ENCODE measurements at regions not wholly inside any gene's neighbourhood (a gene's known extent, or its start where the extent isn't known, plus 50 kb on each side); places are given as distances from the start of the nearest gene placed in this dataset.

DNA sequence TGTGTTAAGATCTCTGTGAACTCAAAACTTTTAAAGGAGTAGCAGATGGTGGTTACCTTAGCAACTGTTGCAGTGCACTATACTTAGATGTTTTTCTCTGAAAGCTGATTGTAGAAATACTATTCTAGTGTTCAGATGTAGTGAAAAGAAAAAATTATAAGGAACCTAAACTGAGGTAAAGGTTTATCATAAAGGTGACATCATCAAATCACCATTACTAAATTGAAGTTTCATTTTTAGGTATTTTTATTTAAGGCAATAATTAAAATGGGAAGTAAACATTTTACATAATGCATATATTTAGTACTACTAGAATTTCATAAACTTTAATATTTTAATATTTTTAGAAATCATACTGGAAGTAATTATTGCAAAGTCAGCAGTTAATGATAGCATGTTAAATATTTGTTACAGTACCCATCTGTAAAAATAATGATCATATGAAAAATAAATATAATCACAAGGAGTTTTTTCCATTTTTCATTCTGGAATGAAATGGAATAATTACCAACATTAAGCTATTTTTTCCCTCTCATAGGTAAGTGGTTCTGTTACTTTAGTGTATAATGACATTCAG is 141.1 kb upstream of the NAV3 start:
- no peak for DNase-seq (ENCODE audit: low read depth)
- no peak overlapping the region for H3K4me3 ChIP-seq (ENCODE audit: low read depth, low read length)
- TF ChIP-seq POLR2A (IDR thresholded peaks at IDR 0.05; ENCODE audit: extremely low read depth, insufficient read length): no peak
- TF ChIP-seq, protein P1, sequence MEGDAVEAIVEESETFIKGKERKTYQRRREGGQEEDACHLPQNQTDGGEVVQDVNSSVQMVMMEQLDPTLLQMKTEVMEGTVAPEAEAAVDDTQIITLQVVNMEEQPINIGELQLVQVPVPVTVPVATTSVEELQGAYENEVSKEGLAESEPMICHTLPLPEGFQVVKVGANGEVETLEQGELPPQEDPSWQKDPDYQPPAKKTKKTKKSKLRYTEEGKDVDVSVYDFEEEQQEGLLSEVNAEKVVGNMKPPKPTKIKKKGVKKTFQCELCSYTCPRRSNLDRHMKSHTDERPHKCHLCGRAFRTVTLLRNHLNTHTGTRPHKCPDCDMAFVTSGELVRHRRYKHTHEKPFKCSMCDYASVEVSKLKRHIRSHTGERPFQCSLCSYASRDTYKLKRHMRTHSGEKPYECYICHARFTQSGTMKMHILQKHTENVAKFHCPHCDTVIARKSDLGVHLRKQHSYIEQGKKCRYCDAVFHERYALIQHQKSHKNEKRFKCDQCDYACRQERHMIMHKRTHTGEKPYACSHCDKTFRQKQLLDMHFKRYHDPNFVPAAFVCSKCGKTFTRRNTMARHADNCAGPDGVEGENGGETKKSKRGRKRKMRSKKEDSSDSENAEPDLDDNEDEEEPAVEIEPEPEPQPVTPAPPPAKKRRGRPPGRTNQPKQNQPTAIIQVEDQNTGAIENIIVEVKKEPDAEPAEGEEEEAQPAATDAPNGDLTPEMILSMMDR (IDR thresholded peaks at IDR 0.05; ENCODE audit: low read depth, low read length): no peak
- TF ChIP-seq, protein P2, sequence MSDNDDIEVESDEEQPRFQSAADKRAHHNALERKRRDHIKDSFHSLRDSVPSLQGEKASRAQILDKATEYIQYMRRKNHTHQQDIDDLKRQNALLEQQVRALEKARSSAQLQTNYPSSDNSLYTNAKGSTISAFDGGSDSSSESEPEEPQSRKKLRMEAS (IDR thresholded peaks at IDR 0.05; ENCODE audit: low read depth, low read length): no peak
- no peak for TF ChIP-seq MYC (IDR thresholded peaks at IDR 0.05; ENCODE audit: low read depth, low read length)

DNA sequence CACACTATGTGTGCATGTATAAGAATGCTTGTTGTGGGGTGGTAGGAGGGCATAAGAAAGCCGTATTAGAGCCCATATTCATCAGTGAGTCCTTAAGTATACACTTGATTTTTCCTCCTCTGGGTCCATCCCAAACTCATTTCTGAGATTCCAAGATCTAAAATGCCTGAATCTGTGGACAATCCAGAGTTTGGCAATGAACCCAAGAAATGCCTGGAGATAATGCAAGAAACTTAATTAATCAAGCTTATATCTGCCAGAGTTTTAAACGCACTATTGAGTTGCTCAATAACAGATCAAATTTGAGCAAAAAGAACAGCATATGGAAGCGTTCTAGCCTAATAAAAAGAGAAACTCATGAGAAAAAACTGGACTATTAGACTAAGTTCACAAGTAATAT is 143.4 kb upstream of the NAV3 start:
- TF ChIP-seq MYC (IDR thresholded peaks at IDR 0.05; ENCODE audit: low read depth, low read length): no peak
- TF ChIP-seq, protein P2 (IDR thresholded peaks at IDR 0.05; ENCODE audit: low read depth, low read length): no peak
- TF ChIP-seq, protein P1 (IDR thresholded peaks at IDR 0.05; ENCODE audit: low read depth, low read length): no peak
- TF ChIP-seq POLR2A (IDR thresholded peaks at IDR 0.05; ENCODE audit: extremely low read depth, insufficient read length): no peak
- H3K4me3 ChIP-seq (ENCODE audit: low read depth, low read length): no peak overlapping the region
- no peak for DNase-seq (ENCODE audit: low read depth)

DNA sequence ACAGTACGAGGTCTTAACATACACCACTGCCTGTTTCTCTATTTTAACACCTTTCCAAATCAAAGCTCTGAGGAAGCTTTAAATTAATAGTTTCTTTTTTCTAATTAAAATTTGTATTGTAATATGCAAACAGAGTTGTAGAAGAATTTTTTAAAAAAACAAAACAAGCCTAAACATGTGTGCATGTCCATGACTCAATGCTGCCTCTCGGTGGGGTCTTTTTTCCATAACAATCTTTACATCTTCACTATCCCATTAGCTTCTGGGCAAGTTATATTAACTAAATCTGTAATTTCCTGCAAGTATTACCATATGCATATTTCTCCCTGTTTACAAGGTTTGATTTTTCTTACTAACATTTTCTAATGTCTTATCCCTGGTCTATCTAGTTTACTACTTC is 143.9 kb upstream of the NAV3 start:
- DNase-seq (ENCODE audit: low read depth): peak; percentile 4
- TF ChIP-seq, protein P2 (IDR thresholded peaks at IDR 0.05; ENCODE audit: low read depth, low read length): no peak
- TF ChIP-seq MYC (IDR thresholded peaks at IDR 0.05; ENCODE audit: low read depth, low read length) (no peak), POLR2A (IDR thresholded peaks at IDR 0.05; ENCODE audit: extremely low read depth, insufficient read length) (no peak)
- TF ChIP-seq, protein P1 (IDR thresholded peaks at IDR 0.05; ENCODE audit: low read depth, low read length): peak; percentile 9
- H3K4me3 ChIP-seq (ENCODE audit: low read depth, low read length): no peak overlapping the region

DNA sequence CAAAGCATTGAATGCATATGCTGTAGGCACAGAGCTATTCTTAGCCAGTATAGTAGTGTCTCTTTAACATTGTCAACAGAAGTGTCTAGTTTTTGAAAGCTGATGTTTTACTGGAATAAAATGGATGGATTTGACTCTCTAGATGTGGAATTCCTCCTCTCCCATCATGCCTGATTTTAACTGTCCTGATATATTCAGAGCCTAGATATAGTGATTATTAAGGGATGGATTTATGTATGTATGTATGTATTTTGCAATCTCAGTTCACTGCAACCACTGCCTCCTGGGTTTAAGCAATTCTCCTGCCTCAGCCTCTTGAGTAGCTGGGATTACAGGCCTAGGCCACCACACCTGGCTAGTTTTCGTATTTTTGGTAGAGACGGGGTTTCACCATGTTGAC is 144.8 kb upstream of the NAV3 start:
- no peak for TF ChIP-seq POLR2A (IDR thresholded peaks at IDR 0.05; ENCODE audit: extremely low read depth, insufficient read length)
- TF ChIP-seq, protein P1 (IDR thresholded peaks at IDR 0.05; ENCODE audit: low read depth, low read length): no peak
- TF ChIP-seq, protein P2 (IDR thresholded peaks at IDR 0.05; ENCODE audit: low read depth, low read length): no peak
- TF ChIP-seq MYC (IDR thresholded peaks at IDR 0.05; ENCODE audit: low read depth, low read length): no peak
- no peak for DNase-seq (ENCODE audit: low read depth)
- H3K4me3 ChIP-seq (ENCODE audit: low read depth, low read length): no peak overlapping the region

DNA sequence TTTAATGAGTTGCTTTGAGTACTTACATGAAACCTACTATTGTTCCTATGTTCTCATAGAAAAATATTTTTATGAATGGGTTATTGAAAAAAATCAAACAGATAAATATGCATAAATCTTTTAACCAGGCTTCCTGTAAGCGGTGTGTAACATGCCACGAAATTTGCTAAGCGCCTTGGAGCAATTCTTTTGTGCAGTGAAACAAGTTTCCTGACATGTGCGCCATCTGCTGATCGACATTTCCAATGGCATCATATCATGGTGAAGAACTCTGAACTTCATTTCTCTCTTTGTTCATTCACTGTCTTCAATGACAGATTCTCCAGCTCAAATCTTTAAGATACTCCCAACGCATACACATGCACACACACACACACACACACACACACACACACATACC is 145.6 kb upstream of the NAV3 start:
- TF ChIP-seq, protein P1 (IDR thresholded peaks at IDR 0.05; ENCODE audit: low read depth, low read length): peak; percentile 52
- TF ChIP-seq POLR2A (IDR thresholded peaks at IDR 0.05; ENCODE audit: extremely low read depth, insufficient read length) (no peak), MYC (IDR thresholded peaks at IDR 0.05; ENCODE audit: low read depth, low read length) (0 out of 2 replicates have a peak, but pooled peaks have one; percentile 27)
- TF ChIP-seq, protein P2 (IDR thresholded peaks at IDR 0.05; ENCODE audit: low read depth, low read length): peak; percentile 85
- no peak overlapping the region for H3K4me3 ChIP-seq (ENCODE audit: low read depth, low read length)
- peak; percentile 68 for DNase-seq (ENCODE audit: low read depth)
